ENCODE measurements at regions not wholly inside any gene's neighbourhood (a gene's known extent, or its start where the extent isn't known, plus 50 kb on each side); places are given as distances from the start of the nearest gene placed in this dataset.

- TF ChIP-seq TCF7L2 (IDR thresholded peaks at IDR 0.05; ENCODE audit: low read depth, low read length) (no peak), REST (IDR thresholded peaks at IDR 0.05; ENCODE audit: insufficient read depth in 1 of 2, low read depth in 2 of 2, low read length in 1 of 2) (no peak), CTCF (IDR thresholded peaks at IDR 0.05) (no peak), SIN3A (IDR thresholded peaks at IDR 0.05; ENCODE audit: borderline replicate concordance, insufficient read depth, low read depth, low read length) (no peak)
Measured at GRCh38 chr16:64102654-64103053, 1019.2 kb downstream of the CDH11 start.
